ENCODE measurements at regions not wholly inside any gene's neighbourhood (a gene's known extent, or its start where the extent isn't known, plus 50 kb on each side); places are given as distances from the start of the nearest gene placed in this dataset.

- Histone ChIP-seq H3K4me1 (no peaks in the 10 kb centered on the region), H3K27ac (no peak overlapping the region), H3K9me3 (peaks cover 0 to 7% (median 3%) of the 10 kb centered on the region in 4 donors), H3K27me3 (peaks cover 0 to 3% (median 0%) of the 10 kb centered on the region in 3 donors), H3K36me3 (no peaks in the 10 kb centered on the region), H3K4me3 (no peak overlapping the region)
- TF ChIP-seq EP300 (IDR thresholded peaks at IDR 0.05), result no peak
- TF ChIP-seq, protein P1, sequence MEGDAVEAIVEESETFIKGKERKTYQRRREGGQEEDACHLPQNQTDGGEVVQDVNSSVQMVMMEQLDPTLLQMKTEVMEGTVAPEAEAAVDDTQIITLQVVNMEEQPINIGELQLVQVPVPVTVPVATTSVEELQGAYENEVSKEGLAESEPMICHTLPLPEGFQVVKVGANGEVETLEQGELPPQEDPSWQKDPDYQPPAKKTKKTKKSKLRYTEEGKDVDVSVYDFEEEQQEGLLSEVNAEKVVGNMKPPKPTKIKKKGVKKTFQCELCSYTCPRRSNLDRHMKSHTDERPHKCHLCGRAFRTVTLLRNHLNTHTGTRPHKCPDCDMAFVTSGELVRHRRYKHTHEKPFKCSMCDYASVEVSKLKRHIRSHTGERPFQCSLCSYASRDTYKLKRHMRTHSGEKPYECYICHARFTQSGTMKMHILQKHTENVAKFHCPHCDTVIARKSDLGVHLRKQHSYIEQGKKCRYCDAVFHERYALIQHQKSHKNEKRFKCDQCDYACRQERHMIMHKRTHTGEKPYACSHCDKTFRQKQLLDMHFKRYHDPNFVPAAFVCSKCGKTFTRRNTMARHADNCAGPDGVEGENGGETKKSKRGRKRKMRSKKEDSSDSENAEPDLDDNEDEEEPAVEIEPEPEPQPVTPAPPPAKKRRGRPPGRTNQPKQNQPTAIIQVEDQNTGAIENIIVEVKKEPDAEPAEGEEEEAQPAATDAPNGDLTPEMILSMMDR (IDR thresholded peaks at IDR 0.05), result no peak
- TF ChIP-seq POLR2A (IDR thresholded peaks at IDR 0.05), result no peak
- no peak for TF ChIP-seq POLR2AphosphoS5 (IDR thresholded peaks at IDR 0.05)
- intact Hi-C loops (cut with DNase I; ENCODE audit: low total_unique reads), result no loop called here
- 71 to 80% (median 75%) methylated on average over 13 of the region's 13 CpGs for WGBS, 5 donors
- no peak for DNase-seq
Measured at GRCh38 chr20:61052776-61053442, 199.2 kb upstream of the CDH4 start.

- no peaks in the 10 kb centered on the region for H3K4me1 ChIP-seq
- no peak overlapping the region for H3K27ac ChIP-seq
- peaks cover 0 to 3% (median 1%) of the 10 kb centered on the region in 4 donors for H3K9me3 ChIP-seq
- no peak overlapping the region for H3K4me3 ChIP-seq
- intact Hi-C loops (cut with DNase I; ENCODE audit: low total_unique reads), result no loop called here
- TF ChIP-seq, protein P1 (IDR thresholded peaks at IDR 0.05), result no peak
- TF ChIP-seq EP300 (IDR thresholded peaks at IDR 0.05) (no peak), POLR2A (IDR thresholded peaks at IDR 0.05) (no peak), POLR2AphosphoS5 (IDR thresholded peaks at IDR 0.05) (no peak)
- H3K27me3 ChIP-seq, result peaks cover 0 to 4% (median 0%) of the 10 kb centered on the region in 3 donors
- H3K36me3 ChIP-seq, result no peaks in the 10 kb centered on the region
- DNase-seq, result no peak
- WGBS, 5 donors, result 55 to 77% (median 63%) methylated on average over 4 of the region's 4 CpGs
Measured at GRCh38 chr20:61053487-61053886, 198.6 kb upstream of the CDH4 start.

DNA sequence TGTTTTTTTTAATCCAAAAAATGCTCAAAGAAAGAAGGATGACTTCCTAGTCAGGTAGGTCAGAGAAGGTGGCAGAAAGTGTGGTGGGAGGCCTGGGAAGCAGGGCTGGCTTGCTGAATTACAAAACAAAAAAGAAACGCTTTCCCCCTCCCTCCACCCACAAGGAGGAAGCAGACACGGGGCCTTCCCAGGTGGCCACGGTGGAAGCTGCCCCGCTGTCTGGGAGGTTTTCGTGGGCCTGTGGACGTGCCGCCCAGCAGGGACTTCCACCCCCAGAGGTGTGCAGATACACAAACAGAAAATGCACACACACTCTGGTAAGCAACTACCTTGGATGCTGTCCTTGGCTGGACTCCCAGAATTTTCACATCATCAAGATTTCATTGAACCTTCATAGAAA, 198.2 kb upstream of the CDH4 start:
- Histone ChIP-seq H3K4me1 (no peaks in the 10 kb centered on the region), H3K27ac (no peak overlapping the region), H3K27me3 (peaks cover 0 to 4% (median 0%) of the 10 kb centered on the region in 3 donors), H3K36me3 (no peaks in the 10 kb centered on the region), H3K9me3 (no peaks in the 10 kb centered on the region), H3K4me3 (no peak overlapping the region)
- WGBS, 5 donors, result 57 to 71% (median 58%) methylated on average over 7 of the region's 7 CpGs
- no peak for DNase-seq
- TF ChIP-seq, protein P1 (IDR thresholded peaks at IDR 0.05), result no peak
- TF ChIP-seq EP300 (IDR thresholded peaks at IDR 0.05), result no peak
- TF ChIP-seq POLR2A (IDR thresholded peaks at IDR 0.05), result no peak
- TF ChIP-seq POLR2AphosphoS5 (IDR thresholded peaks at IDR 0.05), result no peak
- intact Hi-C loops (cut with DNase I; ENCODE audit: low total_unique reads), result no loop called here

GRCh38 chr20:61054411-61054810, 197.7 kb upstream of the CDH4 start:
- TF ChIP-seq POLR2AphosphoS5 (IDR thresholded peaks at IDR 0.05), result no peak
- no peak for TF ChIP-seq EP300 (IDR thresholded peaks at IDR 0.05)
- TF ChIP-seq POLR2A (IDR thresholded peaks at IDR 0.05), result no peak
- TF ChIP-seq, protein P1 (IDR thresholded peaks at IDR 0.05), result no peak
- Histone ChIP-seq H3K27me3 (peaks cover 0 to 4% (median 0%) of the 10 kb centered on the region in 3 donors), H3K4me1 (no peaks in the 10 kb centered on the region), H3K9me3 (no peaks in the 10 kb centered on the region), H3K4me3 (no peak overlapping the region), H3K36me3 (no peaks in the 10 kb centered on the region), H3K27ac (no peak overlapping the region)
- intact Hi-C loops (cut with DNase I; ENCODE audit: low total_unique reads), result no loop called here
- no peak for DNase-seq
- whole genome bisulfite sequencing, 5 donors, result 75 to 83% (median 76%) methylated on average over 9 of the region's 9 CpGs

Measured in stomach (tissue), 8 donors.